SU-DHL-6 (cell line): ENCODE measurements at regions not wholly inside any gene's neighbourhood (a gene's known extent, or its start where the extent isn't known, plus 50 kb on each side); places are given as distances from the start of the nearest gene placed in this dataset.

Experiments
- EZH2phosphoT487 ChIP-seq: fragments of 200-600 bp; sonication (generic), shearing (Covaris generic); conservative IDR thresholded peaks from 2 replicates; pipeline ENCODE4 v1.6.1; 2018; ENCODE audit warnings: mild to moderate bottlenecking, antibody characterized with exemption, low read length, moderate library complexity, mixed read lengths
- TF ChIP-seq, protein P1 (sequence below): fragments of 200-600 bp; sonication (generic); IDR thresholded peaks from one replicate; pipeline ENCODE4 v1.5.1; 2017; ENCODE audit warnings: antibody characterized with exemption, mild to moderate bottlenecking, low read length, moderate library complexity; ENCODE audit not compliant: insufficient read depth, poor library complexity, severe bottlenecking

GRCh38 chr9:107614765-107615164 is 125.2 kb upstream of the KLF4 start:
- TF ChIP-seq, protein P1, sequence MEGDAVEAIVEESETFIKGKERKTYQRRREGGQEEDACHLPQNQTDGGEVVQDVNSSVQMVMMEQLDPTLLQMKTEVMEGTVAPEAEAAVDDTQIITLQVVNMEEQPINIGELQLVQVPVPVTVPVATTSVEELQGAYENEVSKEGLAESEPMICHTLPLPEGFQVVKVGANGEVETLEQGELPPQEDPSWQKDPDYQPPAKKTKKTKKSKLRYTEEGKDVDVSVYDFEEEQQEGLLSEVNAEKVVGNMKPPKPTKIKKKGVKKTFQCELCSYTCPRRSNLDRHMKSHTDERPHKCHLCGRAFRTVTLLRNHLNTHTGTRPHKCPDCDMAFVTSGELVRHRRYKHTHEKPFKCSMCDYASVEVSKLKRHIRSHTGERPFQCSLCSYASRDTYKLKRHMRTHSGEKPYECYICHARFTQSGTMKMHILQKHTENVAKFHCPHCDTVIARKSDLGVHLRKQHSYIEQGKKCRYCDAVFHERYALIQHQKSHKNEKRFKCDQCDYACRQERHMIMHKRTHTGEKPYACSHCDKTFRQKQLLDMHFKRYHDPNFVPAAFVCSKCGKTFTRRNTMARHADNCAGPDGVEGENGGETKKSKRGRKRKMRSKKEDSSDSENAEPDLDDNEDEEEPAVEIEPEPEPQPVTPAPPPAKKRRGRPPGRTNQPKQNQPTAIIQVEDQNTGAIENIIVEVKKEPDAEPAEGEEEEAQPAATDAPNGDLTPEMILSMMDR, result no peak
- TF ChIP-seq EZH2phosphoT487, result no peak
